Keratinocyte (primary cell): ENCODE measurements at regions not wholly inside any gene's neighbourhood (a gene's known extent, or its start where the extent isn't known, plus 50 kb on each side); places are given as distances from the start of the nearest gene placed in this dataset.

Source experiments
- CTCF ChIP-seq, 3 experiments: IDR thresholded peaks in 1 of 3; conservative IDR thresholded peaks in 1 of 3; optimal IDR thresholded peaks in 1 of 3; 2 replicates in 2 of 3; 3 replicates in 1 of 3; pipeline versions ENCODE3 to v1.5.1; 2011; ENCODE audit warnings: low read length in 3 of 3, mild to moderate bottlenecking in 3 of 3, moderate library complexity in 2 of 3, control low read depth in 1 of 3, inconsistent platforms in 1 of 3; ENCODE audit not compliant: insufficient read depth in 2 of 3; ENCODE audit errors: extremely low read depth in 1 of 3
- EZH2 ChIP-seq: IDR thresholded peaks from one replicate; pipeline ENCODE4 v1.6.1; 2012; ENCODE audit warnings: inconsistent platforms, mild to moderate bottlenecking, low read length, moderate library complexity

GRCh38 chr2:16069663-16069932, 129.2 kb downstream of the MYCN start:
- no peak for TF ChIP-seq CTCF (optimal IDR thresholded peaks at IDR 0.05 in 1 of 3, IDR thresholded peaks at IDR 0.05 in 1 of 3, conservative IDR thresholded peaks at IDR 0.05 in 1 of 3; ENCODE audit: extremely low read depth in 1 of 3, insufficient read depth in 2 of 3, low read length in 3 of 3)
- TF ChIP-seq EZH2, result no peak
